MM.1S (cell line): ENCODE measurements at regions not wholly inside any gene's neighbourhood (a gene's known extent, or its start where the extent isn't known, plus 50 kb on each side); places are given as distances from the start of the nearest gene placed in this dataset.

Source experiments
- DNase-seq: peaks from one replicate; pipeline ENCODE4 v3.0.0-alpha.2; 2015
- H2AFZ ChIP-seq: fragments of 300-600 bp; sonication (generic); 2 replicates; pipeline ENCODE4 v1.6.0; 2016; ENCODE audit warnings: antibody characterized with exemption, low read length
- H3F3A ChIP-seq: fragments of 300-600 bp; sonication (generic); 2 replicates; pipeline ENCODE4 v1.6.1; 2016; ENCODE audit warnings: mild to moderate bottlenecking, antibody characterized with exemption, low read length, moderate library complexity, mixed read lengths; ENCODE audit not compliant: insufficient read depth
- H3K27ac ChIP-seq: fragments of 300-600 bp; sonication (generic); 2 replicates; pipeline ENCODE4 v1.5.1; 2016; ENCODE audit warnings: mild to moderate bottlenecking, low read length
- H3K27me3 ChIP-seq: fragments of 300-600 bp; sonication (generic); replicated peaks from 2 replicates; pipeline ENCODE4 v1.6.0; 2016; ENCODE audit warnings: low read length; ENCODE audit not compliant: insufficient read depth
- H3K36me3 ChIP-seq: fragments of 300-600 bp; sonication (generic); replicated peaks from 2 replicates; pipeline ENCODE4 v1.6.1; 2016; ENCODE audit warnings: mild to moderate bottlenecking, low read length, mixed read lengths; ENCODE audit not compliant: insufficient read depth
- H3K4me1 ChIP-seq: fragments of 300-600 bp; sonication (generic); 2 replicates; pipeline ENCODE4 v1.6.1; 2016; ENCODE audit warnings: low read length, mixed read lengths
- H3K4me2 ChIP-seq: fragments of 300-600 bp; sonication (generic); 2 replicates; pipeline ENCODE4 v1.6.0; 2016; ENCODE audit warnings: low read depth, low read length
- H3K4me3 ChIP-seq: fragments of 300-600 bp; sonication (generic); 2 replicates; pipeline ENCODE4 v1.5.1; 2016; ENCODE audit warnings: low read length, mixed read lengths
- H3K79me2 ChIP-seq: fragments of 300-600 bp; sonication (generic); 2 replicates; pipeline ENCODE4 v1.6.1; 2016; ENCODE audit warnings: mixed run types, low read length, mixed read lengths
- H3K9ac ChIP-seq: fragments of 300-600 bp; sonication (generic); 2 replicates; pipeline ENCODE4 v1.6.1; 2016; ENCODE audit warnings: low read length, mixed read lengths
- H3K9me2 ChIP-seq: fragments of 300-600 bp; sonication (generic); replicated peaks from 2 replicates; pipeline ENCODE4 v1.6.1; 2016; ENCODE audit warnings: mild to moderate bottlenecking, low read length, mixed read lengths; ENCODE audit not compliant: insufficient read depth
- H3K9me3 ChIP-seq: fragments of 300-600 bp; sonication (generic); replicated peaks from 2 replicates; pipeline ENCODE4 v1.6.1; 2016; ENCODE audit warnings: mild to moderate bottlenecking, low read length, mixed read lengths; ENCODE audit not compliant: insufficient read depth
- H4K20me1 ChIP-seq: fragments of 300-600 bp; sonication (generic); 2 replicates; pipeline ENCODE4 v1.6.1; 2016; ENCODE audit warnings: mild to moderate bottlenecking, low read length, moderate library complexity, mixed read lengths; ENCODE audit not compliant: insufficient read depth
- CTCF ChIP-seq: fragments of 300-600 bp; sonication (generic); IDR thresholded peaks from 2 replicates; pipeline ENCODE4 v1.5.1; 2016; ENCODE audit warnings: antibody characterized with exemption, low read length, mixed read lengths
- EZH2 ChIP-seq: fragments of 300-600 bp; sonication (generic); optimal IDR thresholded peaks from 2 replicates; pipeline ENCODE3; 2017; ENCODE audit warnings: low read depth, mild to moderate bottlenecking, antibody characterized with exemption, low read length, mixed read lengths
- EZH2phosphoT487 ChIP-seq: fragments of 300-600 bp; sonication (generic); IDR thresholded peaks from 2 replicates; pipeline ENCODE4 v1.6.1; 2018; ENCODE audit warnings: antibody characterized with exemption, low read length

GRCh38 chr14:42710071-42710470 is 1103.4 kb downstream of the LRFN5 start:
- no peak for DNase-seq
- H3K4me1 ChIP-seq: no peaks in the 10 kb centered on the region
- H3K79me2 ChIP-seq: no peaks in the 10 kb centered on the region
- no peak overlapping the region for H3K27ac ChIP-seq
- no peak overlapping the region for H2AFZ ChIP-seq
- H3K9ac ChIP-seq: no peak overlapping the region
- no peak for TF ChIP-seq EZH2
- TF ChIP-seq CTCF: no peak
- TF ChIP-seq EZH2phosphoT487: no peak
- no peaks in the 10 kb centered on the region for H3F3A ChIP-seq
- no peaks in the 10 kb centered on the region for H3K9me2 ChIP-seq
- no peaks in the 10 kb centered on the region for H3K36me3 ChIP-seq
- H3K4me2 ChIP-seq: no peak overlapping the region
- H3K4me3 ChIP-seq: no peak overlapping the region
- H3K9me3 ChIP-seq: no peaks in the 10 kb centered on the region
- no peaks in the 10 kb centered on the region for H4K20me1 ChIP-seq
- no peaks in the 10 kb centered on the region for H3K27me3 ChIP-seq

GRCh38 chr14:42703501-42703900 is 1096.8 kb downstream of the LRFN5 start:
- H3K27ac ChIP-seq: no peak overlapping the region

GRCh38 chr14:42687421-42687820 is 1080.7 kb downstream of the LRFN5 start:
- no peak overlapping the region for H3K9ac ChIP-seq
- H3K27me3 ChIP-seq: no peaks in the 10 kb centered on the region
- no peak overlapping the region for H3K4me3 ChIP-seq
- no peak for DNase-seq
- H2AFZ ChIP-seq: no peak overlapping the region
- H3K9me3 ChIP-seq: no peaks in the 10 kb centered on the region
- H3K36me3 ChIP-seq: no peaks in the 10 kb centered on the region
- H3K79me2 ChIP-seq: no peaks in the 10 kb centered on the region
- no peaks in the 10 kb centered on the region for H3K4me1 ChIP-seq
- H3K4me2 ChIP-seq: no peak overlapping the region
- H4K20me1 ChIP-seq: no peaks in the 10 kb centered on the region
- H3K27ac ChIP-seq: no peak overlapping the region
- no peaks in the 10 kb centered on the region for H3F3A ChIP-seq
- H3K9me2 ChIP-seq: no peaks in the 10 kb centered on the region
- TF ChIP-seq EZH2 (no peak), EZH2phosphoT487 (no peak), CTCF (no peak)

More at GRCh38 chr14:42703501-42703900, 1096.8 kb downstream of the LRFN5 start:
- H2AFZ ChIP-seq: no peak overlapping the region
- H3F3A ChIP-seq: no peaks in the 10 kb centered on the region
- no peaks in the 10 kb centered on the region for H3K9me3 ChIP-seq
- H3K4me1 ChIP-seq: no peaks in the 10 kb centered on the region
- no peak overlapping the region for H3K4me3 ChIP-seq
- DNase-seq: no peak
- TF ChIP-seq CTCF (no peak), EZH2phosphoT487 (no peak), EZH2 (no peak)
- H3K79me2 ChIP-seq: no peaks in the 10 kb centered on the region
- H3K4me2 ChIP-seq: no peak overlapping the region
- H3K9me2 ChIP-seq: no peaks in the 10 kb centered on the region
- H3K9ac ChIP-seq: no peak overlapping the region
- H3K27me3 ChIP-seq: no peaks in the 10 kb centered on the region
- no peaks in the 10 kb centered on the region for H3K36me3 ChIP-seq
- no peaks in the 10 kb centered on the region for H4K20me1 ChIP-seq
